Activated CD4-positive, alpha-beta T cell treated with anti-CD3 and anti-CD28 coated beads, Interleukin-2, Interleukin-4, amounts not matched to agents 100 ng/mL and 50 ng/mL, durations not matched to agents 16 hours and 8 hours (primary cell): ENCODE measurements at regions not wholly inside any gene's neighbourhood (a gene's known extent, or its start where the extent isn't known, plus 50 kb on each side); places are given as distances from the start of the nearest gene placed in this dataset.

Experiments used
- DNase-seq: peaks from one replicate; pipeline ENCODE4 v3.0.0-alpha.2; 2020; ENCODE audit warnings: low spot score

DNA sequence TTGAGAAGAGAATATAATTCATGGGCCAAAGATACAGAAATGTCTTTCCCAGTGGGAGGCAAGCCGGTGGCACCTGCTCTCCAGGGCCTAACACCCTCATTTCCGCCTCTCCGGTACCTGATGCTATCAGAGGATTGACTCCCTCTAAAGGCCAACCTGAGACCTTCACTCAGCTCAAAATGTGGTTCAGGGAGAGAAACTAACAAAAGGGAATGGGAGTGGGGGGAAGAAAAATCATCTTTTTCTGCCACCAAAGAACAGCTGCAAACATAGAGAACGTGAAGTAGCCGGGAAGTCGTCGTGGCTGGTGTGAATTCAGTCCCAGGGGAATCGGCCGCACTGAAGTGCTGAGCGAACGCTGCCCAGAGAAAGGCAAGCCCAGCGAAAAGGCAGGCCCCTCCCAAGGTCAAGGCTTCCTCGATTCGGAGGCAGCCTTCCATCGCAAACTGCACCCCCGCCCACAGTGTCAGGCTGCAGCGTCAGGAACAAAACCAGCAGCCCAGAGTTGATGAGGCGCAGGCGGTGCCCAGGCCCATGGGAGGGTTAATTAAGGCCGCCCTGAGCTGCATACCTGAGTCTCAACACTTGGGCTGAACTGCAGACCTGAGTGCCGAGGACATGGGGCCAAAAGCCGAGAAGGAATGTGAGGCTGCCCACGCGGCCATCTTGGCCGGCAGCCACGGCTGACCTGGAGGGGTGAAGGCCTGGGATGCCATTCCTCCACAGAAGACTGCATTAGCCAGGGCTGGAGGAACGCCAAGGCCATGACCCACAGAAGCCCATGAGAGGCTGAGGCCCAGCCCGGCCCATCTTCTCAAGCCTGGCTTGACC is 160.2 kb downstream of the PSMG1 start:
- no peak for DNase-seq

DNA sequence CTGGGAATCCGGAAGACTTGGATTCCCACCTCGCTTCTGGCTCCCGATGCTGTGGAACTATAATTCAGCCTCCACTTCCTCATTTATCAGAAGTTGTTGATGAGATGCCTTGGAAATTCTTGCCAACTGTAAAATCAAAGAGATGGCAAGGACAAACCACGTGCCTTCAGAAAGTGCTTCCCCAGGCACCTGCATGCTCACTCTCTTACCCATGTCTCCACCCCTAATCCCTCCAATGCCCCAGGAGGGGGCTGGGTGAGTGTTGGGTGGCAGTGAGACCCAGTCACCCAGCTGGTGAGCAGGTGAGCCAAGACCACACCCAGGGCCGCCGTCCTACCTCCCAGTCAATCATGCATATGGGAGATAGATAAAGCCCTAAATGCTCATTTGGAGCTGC is 160.8 kb downstream of the PSMG1 start:
- DNase-seq, result no peak

DNA sequence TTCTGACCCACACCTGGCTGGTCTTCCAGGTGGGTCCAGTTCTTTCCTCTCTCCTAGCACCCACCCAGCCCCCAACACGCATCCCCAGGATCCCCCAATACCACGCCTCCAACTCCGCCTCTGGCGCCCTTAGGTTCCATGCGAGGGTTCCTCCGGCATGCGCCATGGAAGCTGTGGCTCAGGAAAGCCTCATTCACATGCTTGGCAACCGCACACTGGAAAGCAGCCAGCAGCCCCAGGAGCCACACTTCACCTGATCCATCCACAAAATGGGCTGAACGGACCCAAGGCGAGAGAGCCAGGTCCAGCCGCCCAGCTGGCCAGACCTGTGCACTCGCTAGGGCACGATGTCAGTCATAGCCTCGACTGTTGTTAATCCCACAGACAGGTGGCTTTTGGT is 161.2 kb downstream of the PSMG1 start:
- no peak for DNase-seq

DNA sequence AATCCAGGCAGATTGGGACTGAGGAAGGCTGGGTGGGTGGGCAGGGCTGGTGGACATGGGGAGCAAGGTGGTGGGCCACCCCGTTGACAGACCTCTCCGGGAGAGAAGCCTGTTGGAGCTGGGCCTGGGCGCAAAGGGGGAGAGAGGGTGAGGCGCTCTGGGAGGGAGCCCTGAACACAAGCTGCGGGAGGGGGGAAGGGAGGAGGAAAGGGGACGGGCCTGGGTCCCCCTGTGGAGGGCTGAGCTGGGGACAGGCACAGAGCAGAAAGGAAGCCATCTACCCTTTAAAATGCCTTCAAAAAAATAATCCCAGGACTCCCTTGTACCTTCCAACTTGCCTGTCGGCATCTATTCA is 161.8 kb downstream of the PSMG1 start:
- DNase-seq, result no peak

DNA sequence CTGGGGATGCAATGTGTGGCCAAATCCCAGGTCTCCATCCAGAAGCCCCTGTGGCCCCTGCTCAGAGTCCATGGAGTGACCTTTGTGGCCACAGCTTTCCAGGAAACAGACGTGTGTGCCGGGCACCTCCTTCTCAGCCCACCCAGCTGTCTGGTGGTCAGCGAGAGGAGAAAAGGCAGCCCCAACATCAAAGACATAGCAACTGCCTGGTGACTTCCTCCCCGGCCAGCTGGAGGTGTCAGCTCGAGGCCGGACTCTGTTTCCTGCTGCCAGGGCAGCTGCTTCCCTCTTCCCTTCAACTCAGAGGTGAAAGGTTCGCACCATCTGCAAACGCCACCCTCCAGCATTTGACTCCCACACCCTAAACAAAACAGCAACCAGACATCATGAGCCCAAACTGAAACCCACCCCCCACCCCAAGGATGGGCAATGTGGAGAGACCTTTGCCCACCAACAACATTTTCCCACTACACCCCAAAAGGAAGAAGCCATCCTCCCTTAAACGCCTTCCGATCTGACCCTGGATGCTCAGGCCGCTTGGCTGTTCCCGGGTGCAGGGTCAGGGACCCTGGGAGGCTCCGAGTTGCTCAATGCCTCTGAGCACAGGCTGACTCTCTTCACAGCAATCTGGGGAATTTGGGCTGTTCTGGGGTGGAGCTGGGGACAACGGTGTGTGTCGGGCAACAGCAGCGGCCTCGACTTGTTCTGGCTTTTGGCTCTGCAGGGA is 162.3 kb downstream of the PSMG1 start:
- no peak for DNase-seq

DNA sequence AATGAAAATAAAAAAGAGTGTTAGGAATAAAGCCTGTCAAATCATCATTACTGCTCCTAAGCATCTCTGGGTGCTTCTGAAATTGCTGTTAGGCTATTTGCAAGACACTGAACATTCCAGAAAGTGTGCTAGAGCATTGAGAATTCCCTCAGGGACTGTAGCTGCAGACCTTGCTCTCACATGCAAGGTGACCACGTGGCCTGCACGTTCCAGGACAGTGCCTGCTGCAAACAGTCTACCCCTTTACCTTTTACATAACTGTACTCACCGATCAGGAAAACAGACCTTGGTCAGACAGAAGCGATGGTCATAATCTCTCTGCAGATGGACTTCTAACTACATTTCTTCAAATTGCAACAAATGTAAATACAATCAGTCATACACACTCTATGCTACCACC is 164.5 kb downstream of the PSMG1 start:
- DNase-seq, result no peak

DNA sequence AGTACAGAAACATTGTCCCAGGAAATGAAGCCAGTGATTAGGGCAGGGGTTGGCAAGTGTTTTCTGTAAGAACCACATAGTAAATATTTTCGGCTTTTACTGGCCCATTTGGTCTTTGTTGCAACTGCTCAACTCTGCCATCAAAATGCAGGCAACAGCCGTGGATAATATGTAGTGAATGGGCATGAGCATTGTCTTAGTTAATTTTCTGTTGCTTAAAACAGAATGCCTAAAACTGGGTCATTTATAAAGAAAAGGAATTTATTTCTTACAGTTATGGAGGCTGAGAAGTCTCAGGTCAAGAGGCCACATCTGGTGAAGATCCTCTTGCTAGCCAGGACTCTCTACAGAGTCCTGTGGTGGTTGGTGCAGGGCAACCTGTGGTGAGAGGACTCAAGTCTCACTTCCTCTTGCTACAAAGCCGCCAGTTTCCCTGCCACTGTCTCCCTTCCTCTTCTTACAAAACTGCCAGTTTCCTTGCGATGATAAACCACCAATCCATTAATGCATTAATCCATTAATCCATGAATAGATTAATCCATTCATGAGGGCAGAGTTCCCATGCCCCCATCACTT is 166.4 kb downstream of the PSMG1 start:
- no peak for DNase-seq

DNA sequence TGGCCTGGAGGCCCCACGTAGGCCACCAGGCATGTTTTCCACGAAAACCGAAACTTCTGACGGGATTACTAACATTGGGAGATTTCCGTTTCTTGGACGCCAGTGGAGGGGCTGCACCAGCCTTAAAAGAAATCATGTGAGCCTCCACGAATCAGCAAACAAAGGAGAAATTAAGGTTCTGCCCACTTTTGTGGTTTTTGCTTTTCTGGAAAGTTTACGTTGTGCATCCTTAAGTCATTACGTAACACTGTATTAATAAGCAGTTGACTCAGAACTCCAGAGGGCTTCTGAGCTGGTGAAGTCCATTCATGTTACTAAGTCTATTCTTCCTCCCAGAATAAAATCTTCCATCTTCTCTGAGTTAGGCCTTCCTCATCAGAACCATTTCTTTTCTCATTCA is 168.5 kb downstream of the PSMG1 start:
- DNase-seq, result no peak

DNA sequence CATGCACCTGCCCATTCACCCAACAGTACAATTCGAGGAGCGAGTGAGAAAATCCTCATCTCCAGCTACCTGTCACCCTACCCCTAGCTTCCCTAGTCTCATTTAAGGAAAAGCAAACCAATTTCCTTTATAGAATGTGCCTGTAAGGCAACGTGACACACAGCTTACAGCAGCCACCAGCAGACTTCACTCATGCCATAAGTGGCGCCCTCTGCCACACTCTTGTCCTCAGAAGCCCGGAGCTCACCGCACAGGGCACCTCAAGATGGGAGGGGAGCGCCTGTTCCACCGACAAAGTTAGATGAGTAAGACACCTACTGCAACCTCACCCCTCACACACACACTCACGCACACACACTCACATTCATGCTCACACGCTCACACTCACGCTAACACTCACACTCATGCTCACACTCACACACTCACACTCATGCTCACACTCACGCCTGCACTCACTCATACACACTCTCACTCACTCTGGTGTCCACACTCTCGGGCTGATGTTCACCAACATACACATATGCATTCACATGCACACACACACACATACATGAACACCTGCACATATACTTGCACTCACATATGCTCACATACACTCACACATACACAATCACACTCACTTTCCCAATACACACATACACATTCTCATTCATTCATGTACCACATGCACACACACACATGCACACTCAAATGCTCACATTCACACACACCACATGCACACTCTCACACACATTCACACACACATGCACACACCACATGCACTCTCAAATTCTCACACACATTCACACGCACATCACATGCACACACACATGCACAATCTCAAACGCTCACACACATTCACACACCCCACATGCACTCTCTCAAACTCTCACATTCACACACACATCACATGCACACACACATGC is 170.7 kb downstream of the PSMG1 start:
- DNase-seq, result no peak

DNA sequence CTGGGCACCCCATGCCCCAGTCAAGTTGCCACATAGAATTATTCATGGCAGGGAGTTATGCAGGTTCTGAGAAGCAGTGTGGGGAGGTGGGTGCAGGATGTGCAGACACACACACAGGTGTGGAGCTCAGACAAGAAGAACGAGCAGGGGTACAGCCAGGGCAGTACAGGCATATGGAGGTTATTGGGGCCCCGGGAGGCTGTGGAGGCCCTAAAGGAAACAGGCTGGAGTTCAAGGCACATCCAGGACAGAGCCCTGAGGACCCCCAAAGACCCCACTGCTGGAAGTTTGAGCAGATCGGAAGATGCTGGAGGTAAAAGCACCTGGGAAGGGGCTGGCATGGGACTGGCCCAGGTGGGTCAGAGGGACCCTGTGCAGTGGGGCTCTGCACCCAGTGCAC is 171.3 kb downstream of the PSMG1 start:
- DNase-seq, result no peak

DNA sequence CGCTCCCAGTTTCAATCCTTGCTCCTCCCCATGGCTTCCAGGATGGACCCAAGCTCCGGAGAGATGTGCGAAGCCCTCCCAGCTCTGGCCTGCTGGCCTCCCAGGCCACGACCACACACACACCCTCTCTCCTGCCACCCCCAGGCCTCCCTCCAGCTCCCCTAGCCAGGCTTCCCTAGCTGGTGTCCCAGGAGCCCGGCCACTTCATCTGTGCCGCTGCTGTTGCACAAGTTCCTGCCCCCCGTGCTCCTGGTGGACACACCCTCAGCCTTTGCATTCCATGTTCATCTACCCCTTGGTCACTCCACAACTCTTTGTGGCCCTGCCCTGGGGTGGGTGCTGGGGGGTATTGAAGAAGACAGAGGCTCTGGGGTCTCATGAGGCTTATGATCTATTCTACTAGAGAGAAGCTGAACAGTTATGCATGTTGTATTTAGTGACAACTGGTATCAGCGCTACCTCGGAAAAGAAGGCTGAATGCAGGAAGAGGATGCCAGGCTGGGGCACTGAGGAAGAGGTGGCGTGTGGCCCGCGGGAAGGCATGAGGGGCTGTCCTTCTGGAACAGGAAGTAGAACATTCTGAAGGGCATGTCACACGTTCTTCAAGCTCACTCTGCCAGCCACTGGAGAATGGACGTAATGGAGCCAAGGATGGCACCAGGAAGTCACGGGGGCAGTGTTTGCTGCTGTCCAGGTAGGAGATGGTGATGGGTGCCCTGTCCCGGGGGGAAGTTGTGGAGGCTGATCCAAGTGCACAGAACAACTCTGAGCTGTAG is 172.4 kb downstream of the PSMG1 start:
- no peak for DNase-seq

DNA sequence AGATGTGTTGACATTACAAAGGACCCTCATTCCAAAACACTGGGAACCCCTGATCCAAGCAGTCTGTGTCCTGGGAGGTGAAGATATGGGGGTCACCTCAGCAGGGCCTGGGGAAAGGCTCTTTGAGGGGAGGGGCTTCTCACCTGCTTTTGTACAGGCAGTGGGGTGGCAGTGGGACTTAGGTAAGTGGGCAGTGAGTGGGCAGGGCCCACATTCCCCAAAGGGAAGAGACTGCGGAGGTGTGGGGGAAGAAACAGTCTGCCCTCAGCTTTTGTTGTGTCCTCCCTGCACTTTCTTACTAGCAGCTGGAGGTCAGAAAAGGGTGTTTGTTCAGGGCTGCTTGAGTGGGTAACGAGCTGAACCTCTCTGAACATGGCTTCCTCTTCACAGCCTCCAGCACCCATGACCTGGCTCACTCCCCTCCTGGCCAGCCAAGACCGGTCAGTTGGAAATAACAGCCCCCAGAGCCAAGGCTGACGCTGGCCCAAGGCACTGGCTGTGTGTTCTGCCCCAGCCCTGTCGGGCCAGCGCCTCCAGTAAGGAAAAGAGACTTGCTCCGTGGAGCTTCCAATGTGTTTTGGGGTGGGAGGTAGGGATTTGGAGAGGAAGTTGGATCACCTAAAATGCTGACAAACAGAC is 173.5 kb downstream of the PSMG1 start:
- DNase-seq, result no peak

DNA sequence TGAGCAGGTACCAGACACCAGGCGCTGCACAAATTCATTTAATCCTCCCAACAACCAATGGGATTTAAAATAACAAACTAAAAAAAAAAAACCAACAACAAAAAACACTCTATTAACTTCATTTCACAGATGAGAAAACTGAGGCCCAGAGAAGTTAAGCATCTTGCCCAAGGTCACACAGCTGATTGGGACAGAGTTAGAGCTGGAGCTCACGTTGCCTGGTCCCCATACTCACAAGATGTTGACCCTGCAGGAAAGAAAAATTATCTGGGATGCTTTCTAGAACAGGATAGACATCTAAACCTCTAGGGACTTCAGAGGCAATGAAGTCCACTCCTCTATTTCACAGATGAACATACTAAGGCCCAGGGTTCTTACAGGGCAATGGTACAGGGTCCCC is 175.3 kb downstream of the PSMG1 start:
- DNase-seq, result no peak

DNA sequence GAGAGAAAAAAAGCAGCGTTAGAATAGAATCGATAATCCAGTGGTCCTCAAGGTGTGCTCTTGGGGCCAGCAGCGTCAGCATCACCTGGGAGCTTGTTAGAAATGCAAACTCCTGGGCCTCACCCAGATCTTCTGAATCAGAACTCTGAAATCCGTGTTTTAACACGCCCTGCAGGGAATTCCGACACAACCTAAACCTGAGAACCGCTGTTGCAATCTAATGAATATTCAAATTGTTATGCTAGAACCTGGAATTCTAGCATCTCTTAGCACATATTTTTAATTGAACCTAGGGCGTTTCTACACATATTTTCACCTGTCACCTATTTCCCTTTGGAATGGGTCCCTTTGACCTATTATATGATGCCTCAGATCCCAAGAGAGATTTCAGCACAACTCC is 175.7 kb downstream of the PSMG1 start:
- DNase-seq, result no peak

DNA sequence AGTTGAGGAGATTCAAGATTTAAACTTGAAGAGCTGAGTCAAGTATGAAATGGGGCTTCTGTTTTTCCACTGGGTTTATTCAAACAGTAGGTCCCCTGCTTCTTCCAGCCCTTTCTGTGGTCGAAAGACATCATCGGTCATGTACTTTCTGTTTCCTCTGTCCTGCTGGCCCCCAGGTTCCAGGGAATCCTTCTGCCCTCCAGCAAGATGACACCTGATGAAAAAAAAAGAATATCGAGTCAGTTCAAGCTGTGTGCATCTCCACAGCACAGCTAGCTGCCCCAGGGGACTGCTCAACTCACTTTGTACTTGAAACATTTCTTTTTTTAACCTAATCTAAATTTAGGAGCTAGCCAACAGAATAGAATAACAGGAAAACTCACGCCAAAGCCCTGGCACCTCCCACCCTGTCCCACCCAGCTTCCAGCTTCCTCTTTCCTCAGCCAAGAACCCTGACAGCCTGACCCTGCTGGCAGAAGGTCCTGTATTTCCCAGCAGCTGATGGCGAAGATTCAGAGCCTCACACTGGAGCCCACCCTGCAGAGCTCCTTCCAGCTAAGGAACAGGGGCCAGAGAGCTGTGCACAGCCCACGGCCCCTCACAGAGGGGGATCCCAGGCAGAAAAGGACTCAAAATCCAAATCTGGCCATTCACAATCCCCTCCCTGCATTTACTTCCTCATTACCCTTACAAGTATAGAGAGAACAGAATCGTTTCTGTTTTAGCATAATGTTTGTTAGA is 176.5 kb downstream of the PSMG1 start:
- DNase-seq, result no peak

DNA sequence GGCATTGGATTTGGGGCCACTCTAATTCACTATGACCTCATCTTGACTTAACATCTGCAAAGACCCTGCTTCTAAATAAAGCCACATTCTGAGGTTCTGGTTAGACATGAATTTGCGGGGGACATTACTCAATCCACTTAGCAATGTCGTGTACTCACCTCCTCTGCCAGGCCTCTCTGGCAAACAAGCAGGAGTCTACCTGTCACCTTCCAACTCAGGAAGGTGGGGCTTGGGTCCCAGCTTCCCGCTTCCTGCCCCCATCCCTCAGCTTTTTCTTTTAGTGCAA is 177.8 kb downstream of the PSMG1 start:
- DNase-seq, result no peak

DNA sequence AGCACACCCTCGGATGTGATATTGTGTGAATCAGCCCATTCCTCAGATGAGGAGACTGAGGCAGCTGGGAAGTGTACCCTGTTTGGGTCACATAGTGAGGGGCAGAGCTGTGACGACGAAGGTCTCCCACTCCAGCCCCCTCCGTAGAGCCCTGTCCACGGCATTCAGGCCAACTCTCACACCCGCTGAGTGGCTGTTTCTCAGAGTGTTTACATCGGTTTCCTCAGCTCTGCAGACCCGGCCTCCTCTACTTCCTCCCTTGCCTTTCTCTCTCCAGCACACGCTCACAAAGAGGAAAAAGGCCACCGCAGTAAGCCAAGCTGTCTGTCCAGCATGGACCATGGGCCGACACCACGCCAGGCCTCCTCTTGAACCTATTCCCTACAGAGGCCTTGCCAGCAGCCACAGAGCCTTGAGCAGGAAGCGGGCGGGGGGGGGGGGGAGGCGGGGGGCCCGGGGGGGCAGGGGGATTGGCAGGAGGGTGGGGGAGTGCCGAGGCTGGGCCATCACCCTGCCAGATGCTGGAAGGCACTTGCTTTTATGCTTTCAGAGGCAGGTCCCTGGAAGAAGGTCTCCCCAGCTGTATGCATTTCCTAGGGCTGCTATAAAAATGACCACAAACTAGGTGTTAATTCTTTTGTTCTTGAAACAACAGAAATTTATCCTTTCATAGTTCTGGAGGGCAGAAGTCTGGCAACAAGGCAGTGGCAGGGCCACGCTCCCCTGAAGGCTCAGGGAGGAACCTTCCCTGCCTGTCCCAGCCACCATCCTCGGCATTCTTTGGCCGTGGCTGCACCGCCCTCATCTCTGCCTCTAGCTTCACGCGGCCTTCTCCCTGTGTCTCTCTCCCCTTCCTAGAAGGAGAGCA is 178.4 kb downstream of the PSMG1 start:
- no peak for DNase-seq

DNA sequence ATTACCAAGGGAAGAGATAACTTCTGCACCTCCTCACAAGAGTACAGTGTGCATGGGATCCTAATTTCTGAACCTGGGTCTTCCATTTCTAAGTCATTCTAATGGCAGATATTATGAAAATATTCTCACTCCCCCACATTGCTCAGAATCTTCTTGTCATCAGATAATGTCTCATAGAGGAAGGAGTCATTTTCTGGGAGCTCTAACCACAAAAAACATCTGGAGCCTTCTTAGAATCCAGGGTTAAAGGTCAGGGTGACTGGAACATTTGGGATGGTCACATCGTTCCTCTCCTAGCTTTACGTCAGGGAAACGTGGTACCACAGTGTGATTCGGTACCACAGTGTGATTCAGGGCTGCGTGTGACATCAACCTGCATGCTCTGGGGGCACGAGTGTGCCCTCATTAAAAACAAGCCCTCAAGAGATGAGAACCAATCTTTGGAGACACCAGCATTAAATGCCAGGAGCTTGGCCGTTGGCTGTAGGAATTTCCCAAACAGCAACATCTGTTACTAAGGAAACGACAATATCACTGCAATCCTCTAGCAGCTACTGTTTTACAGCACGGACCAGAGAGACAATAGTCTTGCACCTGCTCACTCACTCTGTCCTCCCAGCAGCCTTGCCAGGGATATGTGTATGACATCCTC is 179.1 kb downstream of the PSMG1 start:
- DNase-seq, result no peak

DNA sequence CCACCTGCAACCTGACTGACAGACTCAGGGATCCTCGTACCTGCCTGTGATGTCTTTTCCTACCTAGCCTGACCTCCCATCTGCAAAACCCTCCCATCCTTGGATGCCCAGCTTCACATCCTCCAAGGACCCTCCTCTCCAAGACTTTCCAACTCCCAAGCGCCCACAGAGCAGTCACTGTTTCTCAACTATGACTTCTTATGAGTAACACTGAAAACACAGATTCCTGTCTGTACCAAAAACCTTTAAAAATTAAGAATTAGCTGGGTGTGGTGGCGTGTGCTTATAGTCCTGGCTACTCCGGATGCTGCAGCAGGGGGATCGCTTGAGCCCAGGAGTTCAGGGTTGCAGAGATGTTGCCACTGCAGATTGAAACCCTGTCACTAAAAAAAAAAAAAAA is 181.9 kb downstream of the PSMG1 start:
- DNase-seq, result no peak
